ENCODE measurements at regions not wholly inside any gene's neighbourhood (a gene's known extent, or its start where the extent isn't known, plus 50 kb on each side); places are given as distances from the start of the nearest gene placed in this dataset.
"Not testable (repeated sequence)": the region's sequence is repeated elsewhere in the genome, so short reads cannot be mapped to it uniquely, and the experiment has no call there.

- no peak for DNase-seq
Measured at GRCh38 chr21:14825514-14825974, 239.3 kb downstream of the NRIP1 start.

- no peak for DNase-seq
Measured at GRCh38 chr21:14824126-14824525, 240.7 kb downstream of the NRIP1 start.

GRCh38 chr21:14817311-14817710, 247.5 kb downstream of the NRIP1 start:
- DNase-seq, result no peak

DNA sequence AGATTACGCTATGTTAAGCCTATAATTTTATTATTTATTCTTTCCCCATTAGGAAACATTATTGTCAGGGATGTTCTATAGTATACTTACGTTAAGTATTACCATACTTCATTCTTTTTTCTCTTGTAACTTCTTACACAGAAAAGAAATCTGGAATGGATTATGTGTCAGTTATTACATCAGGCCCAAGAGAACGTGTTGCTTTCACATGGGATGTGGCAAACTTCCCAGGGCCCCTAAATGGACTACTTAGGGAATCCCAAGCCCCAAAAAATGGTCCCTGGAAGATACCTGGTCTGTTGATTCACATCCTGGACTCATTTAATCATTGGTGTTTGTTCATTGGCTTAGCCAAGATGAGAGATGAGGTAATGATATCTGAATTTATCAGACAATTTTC, 249.8 kb downstream of the NRIP1 start:
- DNase-seq, result no peak

DNA sequence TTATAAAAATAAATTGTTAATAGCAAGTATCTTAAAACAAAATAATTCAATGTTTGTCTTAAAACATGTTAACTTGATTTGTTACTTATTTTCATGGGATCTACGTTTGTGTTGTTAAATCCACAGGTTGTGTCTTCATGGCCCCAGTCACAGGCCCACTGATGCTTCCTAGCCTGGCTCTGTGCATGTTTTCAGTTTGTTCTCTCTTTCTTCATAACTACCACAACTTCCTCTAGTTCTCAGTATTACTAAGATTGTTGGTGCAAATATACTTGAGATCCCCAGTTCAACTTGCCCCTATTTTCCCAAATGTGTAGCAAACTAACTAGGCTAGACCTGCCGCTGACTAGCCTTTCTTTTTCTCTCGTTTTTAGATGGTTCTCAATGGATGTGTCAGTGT, 250.5 kb downstream of the NRIP1 start:
- DNase-seq, result no peak

GRCh38 chr21:14804170-14804569, 258.1 kb upstream of the SAMSN1 start:
- not testable (repeated sequence) for DNase-seq

DNA sequence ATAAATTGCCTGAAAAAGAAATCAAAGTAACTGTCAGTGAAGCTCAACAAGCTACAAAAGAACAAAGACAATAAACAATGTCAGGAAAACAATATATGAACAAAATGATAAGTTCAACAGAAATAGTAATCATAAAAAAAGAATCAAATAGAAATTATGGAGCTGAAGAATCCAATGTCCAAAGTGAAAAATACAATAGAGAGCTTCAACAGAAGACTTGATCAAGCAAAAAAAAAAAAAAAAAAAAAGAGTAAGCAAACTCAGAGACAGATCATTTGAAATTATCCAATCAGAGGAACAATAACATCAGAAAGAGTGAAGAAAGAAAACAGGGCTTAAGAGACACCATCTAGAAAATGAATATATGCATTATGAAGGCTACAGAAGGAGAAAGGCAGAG, 251.4 kb upstream of the SAMSN1 start:
- DNase-seq, result no peak

DNA sequence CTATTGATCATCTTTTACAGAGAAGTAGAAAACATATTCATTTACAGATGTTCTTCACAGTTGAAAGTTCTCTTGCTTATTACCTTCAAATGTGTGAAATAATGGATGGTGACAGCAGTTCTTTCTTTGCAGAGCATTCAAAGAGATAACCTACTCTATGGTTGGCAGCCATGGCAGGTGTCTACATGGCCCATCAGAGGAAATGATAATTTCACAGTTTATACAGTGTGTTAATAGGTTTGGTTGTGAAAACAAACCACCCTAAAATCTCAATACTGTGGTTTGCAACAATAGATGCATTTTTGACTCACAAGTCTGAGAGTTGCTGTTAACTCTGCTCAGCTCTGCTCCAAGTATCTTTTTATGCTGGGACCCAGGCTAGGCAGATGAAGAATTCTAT, 241.2 kb upstream of the SAMSN1 start:
- no peak for DNase-seq

GRCh38 chr21:14785679-14786078, 239.6 kb upstream of the SAMSN1 start:
- no peak for DNase-seq

- peak; percentile 42 for DNase-seq
Measured at GRCh38 chr21:14773777-14774345, 227.7 kb upstream of the SAMSN1 start.

GRCh38 chr21:14771593-14771992, 225.5 kb upstream of the SAMSN1 start:
- no peak for DNase-seq

GRCh38 chr21:14768042-14768441, 221.9 kb upstream of the SAMSN1 start:
- no peak for DNase-seq

- DNase-seq, result no peak
Measured at GRCh38 chr21:14767192-14767852, 221.2 kb upstream of the SAMSN1 start.

DNA sequence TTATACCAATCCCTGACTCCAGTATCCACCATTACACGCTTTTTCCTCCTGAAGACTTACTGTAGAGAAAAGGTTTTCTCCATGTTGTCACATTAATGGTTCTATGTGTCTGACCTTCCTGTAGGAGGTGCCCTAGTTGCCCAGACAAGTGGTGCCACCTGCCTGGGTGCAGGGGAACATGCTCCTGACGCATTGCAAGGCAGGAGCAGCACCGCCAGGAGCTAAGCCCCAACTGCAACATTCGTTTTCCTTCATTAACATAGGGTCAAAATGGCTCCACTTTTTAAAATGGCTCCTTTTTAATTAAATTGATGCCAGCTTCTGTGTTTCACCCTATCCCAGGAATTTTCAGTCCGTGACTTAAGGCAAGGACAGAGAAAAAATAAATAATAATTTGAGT, 220.1 kb upstream of the SAMSN1 start:
- no peak for DNase-seq

DNA sequence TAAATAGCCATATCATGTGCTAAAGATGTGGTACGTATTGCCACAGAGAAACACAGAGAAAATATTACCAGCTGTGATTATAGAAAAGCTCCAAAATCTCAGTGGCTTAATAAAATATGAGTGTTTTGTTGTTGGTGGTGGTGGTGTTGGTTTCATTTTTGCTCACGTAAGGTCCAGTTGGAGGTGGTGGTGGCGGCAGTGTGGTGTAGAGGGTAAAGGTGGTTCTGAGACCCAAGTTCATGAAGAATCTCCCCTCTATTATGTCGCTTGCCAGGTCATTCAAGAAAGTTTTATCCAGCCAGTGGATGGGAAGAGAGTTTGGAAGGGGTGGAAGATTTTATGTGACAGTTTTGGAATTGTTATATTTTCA, 217.6 kb upstream of the SAMSN1 start:
- no peak for DNase-seq

GRCh38 chr21:14762734-14763694, 216.9 kb upstream of the SAMSN1 start:
- DNase-seq, result no peak

DNA sequence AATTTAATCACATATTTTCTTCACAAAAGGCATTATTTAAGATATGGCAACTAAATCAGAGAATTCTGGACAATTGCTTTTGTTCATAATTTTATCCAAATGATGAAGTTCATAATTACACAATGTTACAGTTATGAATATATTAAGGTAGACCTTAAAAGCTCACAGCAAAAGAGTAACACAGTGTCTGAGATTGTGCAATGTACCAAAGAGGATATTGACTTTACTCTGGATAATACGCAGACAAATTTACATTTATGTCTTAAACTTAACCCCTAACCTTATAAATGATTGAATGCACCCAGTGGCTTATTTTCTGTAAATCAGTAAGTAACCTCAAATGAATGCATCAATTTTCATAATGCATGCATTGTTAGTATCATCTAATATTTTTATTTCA, 216.2 kb upstream of the SAMSN1 start:
- DNase-seq, result no peak

- DNase-seq, result no peak
Measured at GRCh38 chr21:14759285-14759684, 213.2 kb upstream of the SAMSN1 start.

- DNase-seq, result no peak
Measured at GRCh38 chr21:14758849-14759248, 212.7 kb upstream of the SAMSN1 start.

DNA sequence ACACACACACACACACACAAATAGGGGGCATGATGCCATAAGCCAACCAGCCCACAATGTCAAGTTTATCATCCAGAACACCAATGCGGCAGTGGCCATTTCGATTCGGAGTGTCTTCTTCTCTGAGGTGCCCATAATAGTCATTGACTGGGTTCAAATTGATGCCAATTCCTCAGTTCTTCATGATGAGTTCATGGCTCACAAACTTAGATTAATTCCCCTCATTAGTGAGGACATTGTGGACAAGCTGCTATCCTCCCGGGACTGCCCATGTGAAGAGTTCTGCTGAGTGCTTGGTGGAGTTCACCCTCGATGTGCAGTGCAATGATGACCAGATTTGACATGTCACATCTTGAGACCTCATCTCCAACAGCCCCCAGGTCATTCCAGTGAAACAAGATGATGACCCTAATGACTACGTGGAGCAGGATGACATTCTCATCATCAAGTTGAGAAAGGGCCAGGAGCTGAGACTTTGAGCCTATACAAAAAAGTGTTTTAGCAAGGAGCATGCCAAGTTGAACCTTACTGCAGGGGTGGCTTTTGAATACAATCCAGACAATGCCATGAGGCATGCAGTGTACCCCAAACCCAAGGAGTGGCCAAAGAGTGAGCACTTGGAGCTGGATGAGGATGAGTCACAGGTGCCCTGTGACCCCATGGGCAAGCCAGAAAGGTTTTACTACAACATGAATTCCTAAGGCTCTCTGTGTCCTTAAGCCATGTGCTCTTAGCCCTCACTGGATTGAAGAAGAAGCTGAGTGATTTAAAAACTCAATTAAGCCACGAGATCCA, 211.6 kb upstream of the SAMSN1 start:
- no peak for DNase-seq

GRCh38 chr21:14755086-14755485, 209.0 kb upstream of the SAMSN1 start:
- DNase-seq, result no peak

- DNase-seq, result no peak
Measured at GRCh38 chr21:14754682-14755081, 208.6 kb upstream of the SAMSN1 start.

DNA sequence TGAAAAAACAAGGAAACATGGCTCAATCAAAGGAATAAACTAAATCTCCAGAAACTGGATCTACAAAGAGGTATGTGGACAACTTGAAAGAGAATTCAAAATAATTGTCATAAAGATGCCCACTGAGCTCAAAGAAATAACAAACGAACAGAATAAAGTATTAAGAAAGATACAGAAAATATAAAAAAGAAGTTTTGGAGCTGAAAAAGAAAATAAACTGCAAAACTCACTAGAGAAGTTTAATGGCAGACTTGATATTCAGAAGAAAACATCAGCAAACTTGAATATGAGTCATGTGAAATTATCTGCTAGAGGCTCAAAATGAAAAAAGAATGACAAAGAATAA, 208.1 kb upstream of the SAMSN1 start:
- DNase-seq, result no peak
